H9 (cell line): ENCODE measurements at regions not wholly inside any gene's neighbourhood (a gene's known extent, or its start where the extent isn't known, plus 50 kb on each side); places are given as distances from the start of the nearest gene placed in this dataset.

Source experiments
- DNase-seq: peaks from one replicate; pipeline ENCODE4 v3.0.0-alpha.2; 2017
- H2AFZ ChIP-seq: one replicate; pipeline ENCODE4 v1.6.1; 2013; ENCODE audit warnings: mild to moderate bottlenecking, low read length, control low read depth, moderate library complexity
- H2AK5ac ChIP-seq: 2 replicates; pipeline ENCODE4 v1.6.1; 2013; ENCODE audit warnings: low read length, control low read depth, mixed read lengths; ENCODE audit not compliant: insufficient read length
- H2BK120ac ChIP-seq: one replicate; pipeline ENCODE4 v1.6.1; 2013; ENCODE audit warnings: low read depth, mild to moderate bottlenecking, low read length, control low read depth, inconsistent platforms; ENCODE audit not compliant: poor library complexity, severe bottlenecking
- H2BK12ac ChIP-seq: 2 replicates; pipeline ENCODE4 v1.6.1; 2013; ENCODE audit warnings: low read length, control low read depth, mixed read lengths, low read depth; ENCODE audit not compliant: insufficient read length
- H2BK15ac ChIP-seq: 2 replicates; pipeline ENCODE4 v1.6.1; 2013; ENCODE audit warnings: low read depth, low read length, control low read depth
- H2BK20ac ChIP-seq: one replicate; pipeline ENCODE4 v1.6.1; 2013; ENCODE audit warnings: low read depth, mild to moderate bottlenecking, low read length, control low read depth, inconsistent platforms; ENCODE audit not compliant: poor library complexity, severe bottlenecking
- H2BK5ac ChIP-seq: 2 replicates; pipeline ENCODE4 v1.6.1; 2013; ENCODE audit warnings: low read length, control low read depth, mixed read lengths; ENCODE audit not compliant: insufficient read length
- H3K14ac ChIP-seq: 2 replicates; pipeline ENCODE4 v1.6.1; 2013; ENCODE audit warnings: low read length, control low read depth; ENCODE audit not compliant: insufficient read depth
- H3K18ac ChIP-seq: 2 replicates; pipeline ENCODE4 v1.6.1; 2013; ENCODE audit warnings: low read depth, mild to moderate bottlenecking, mixed read lengths, low read length, control low read depth; ENCODE audit not compliant: insufficient read length
- H3K23ac ChIP-seq: 2 replicates; pipeline ENCODE4 v1.6.1; 2013; ENCODE audit warnings: low read length, control low read depth, mixed read lengths, low read depth; ENCODE audit not compliant: insufficient read length
- H3K23me2 ChIP-seq: 2 replicates; pipeline ENCODE4 v1.6.1; 2013; ENCODE audit warnings: low read depth, mild to moderate bottlenecking, mixed read lengths, low read length, control low read depth; ENCODE audit not compliant: insufficient read length, poor library complexity, severe bottlenecking
- H3K27ac ChIP-seq: 2 replicates; pipeline ENCODE4 v1.5.1; 2013; ENCODE audit warnings: low read length, control low read depth, mixed read lengths, low read depth; ENCODE audit not compliant: insufficient read length
- H3K27me3 ChIP-seq: 2 replicates; pipeline ENCODE4 v1.6.1; 2013; ENCODE audit warnings: low read length, control low read depth, inconsistent platforms; ENCODE audit not compliant: insufficient read depth
- H3K4ac ChIP-seq: 2 replicates; pipeline ENCODE4 v1.6.1; 2013; ENCODE audit warnings: low read depth, mild to moderate bottlenecking, control low read depth, inconsistent platforms, low read length, moderate library complexity
- H3K4me1 ChIP-seq: 2 replicates; pipeline ENCODE4 v1.6.1; 2013; ENCODE audit warnings: low read length, control low read depth, inconsistent platforms; ENCODE audit not compliant: insufficient read depth
- H3K4me2 ChIP-seq: 2 replicates; pipeline ENCODE4 v1.6.1; 2013; ENCODE audit warnings: low read length, control low read depth, mixed read lengths; ENCODE audit not compliant: insufficient read length, insufficient read depth
- H3K56ac ChIP-seq: 2 replicates; pipeline ENCODE4 v1.6.1; 2013; ENCODE audit warnings: low read depth, mild to moderate bottlenecking, mixed read lengths, low read length, control low read depth; ENCODE audit not compliant: insufficient read length
- H3K79me1 ChIP-seq: 2 replicates; pipeline ENCODE4 v1.6.1; 2013; ENCODE audit warnings: low read depth, mild to moderate bottlenecking, moderate library complexity, low read length, control low read depth, inconsistent platforms; ENCODE audit not compliant: insufficient read depth, poor library complexity, severe bottlenecking
- H3K79me2 ChIP-seq: 2 replicates; pipeline ENCODE4 v1.6.1; 2013; ENCODE audit warnings: low read length, control low read depth, inconsistent platforms; ENCODE audit not compliant: insufficient read depth
- H3K9ac ChIP-seq: 2 replicates; pipeline ENCODE4 v1.6.1; 2013; ENCODE audit warnings: low read length, control low read depth, mixed read lengths; ENCODE audit not compliant: insufficient read length; ENCODE audit errors: extremely low read depth
- H3K9me3 ChIP-seq: one replicate; pipeline ENCODE4 v1.6.1; 2013; ENCODE audit warnings: low read depth, low read length, inconsistent platforms; ENCODE audit not compliant: control insufficient read depth
- H3T11ph ChIP-seq: one replicate; pipeline ENCODE4 v1.6.1; 2013; ENCODE audit warnings: mild to moderate bottlenecking, low read length, control low read depth, inconsistent platforms
- H4K20me1 ChIP-seq: one replicate; pipeline ENCODE4 v1.6.1; 2013; ENCODE audit not compliant: control insufficient read depth, insufficient read length, insufficient read depth
- H4K5ac ChIP-seq: 2 replicates; pipeline ENCODE4 v1.6.1; 2013; ENCODE audit warnings: low read depth, mild to moderate bottlenecking, mixed read lengths, low read length, control low read depth; ENCODE audit not compliant: insufficient read length
- H4K8ac ChIP-seq: replicated peaks from 2 replicates; pipeline ENCODE4 v1.6.1; 2013; ENCODE audit warnings: low read length, control low read depth, mixed read lengths, low read depth; ENCODE audit not compliant: insufficient read length
- H4K91ac ChIP-seq: 2 replicates; pipeline ENCODE4 v1.6.1; 2013; ENCODE audit warnings: low read depth, mild to moderate bottlenecking, moderate library complexity, mixed read lengths, low read length, control low read depth; ENCODE audit not compliant: insufficient read length
- H3K27ac Mint-ChIP-seq, 3 experiments: 2 replicates in 2 of 3; 3 replicates in 1 of 3; pipeline ENCODE4 v1.8.0; 2020 to 2021; ENCODE audit warnings: mixed read lengths in 3 of 3, mild to moderate bottlenecking in 1 of 3, moderate library complexity in 1 of 3
- H3K27me3 Mint-ChIP-seq: 2 replicates; pipeline ENCODE4 v1.8.0; 2021; ENCODE audit warnings: low read depth, mild to moderate bottlenecking, moderate library complexity, mixed read lengths
- H3K36me3 Mint-ChIP-seq, 3 experiments: 2 replicates in 2 of 3; 3 replicates in 1 of 3; pipeline ENCODE4 v1.8.0; 2020 to 2021; ENCODE audit warnings: low read depth in 3 of 3, mixed read lengths in 3 of 3; ENCODE audit not compliant: insufficient read depth in 1 of 3
- H3K4me1 Mint-ChIP-seq, 2 experiments: 2 replicates each; pipeline ENCODE4 v1.8.0; 2020; ENCODE audit warnings: mixed read lengths in 2 of 2
- H3K4me3 Mint-ChIP-seq, 2 experiments: 2 replicates in 1 of 2; 3 replicates in 1 of 2; pipeline ENCODE4 v1.8.0; 2020 to 2021; ENCODE audit warnings: mild to moderate bottlenecking in 2 of 2, mixed read lengths in 2 of 2, moderate library complexity in 1 of 2
- H3K9me3 Mint-ChIP-seq, 2 experiments: 2 replicates in 1 of 2; 3 replicates in 1 of 2; pipeline ENCODE4 v1.8.0; 2020; ENCODE audit warnings: mild to moderate bottlenecking in 2 of 2, mixed read lengths in 2 of 2, moderate library complexity in 1 of 2
- WGBS: extraction: QIAGEN DNeasy Blood & Tissue Kit; methylation state at CpG from one replicate; pipeline ENCODE4 v1.1.7; 2013; ENCODE audit warnings: missing lambda C conversion rate, low lambda C conversion rate, mixed read lengths; ENCODE audit not compliant: insufficient read length; ENCODE audit errors: extremely low coverage; 5-methylcytosine and 5-hydroxymethylcytosine counted together
- TF ChIP-seq, protein P1 (sequence below): fragments of 200-600 bp; sonication (generic); conservative IDR thresholded peaks from 3 replicates; pipeline ENCODE4 v1.8.0; 2021; ENCODE audit warnings: antibody characterized with exemption, mild to moderate bottlenecking

DNA sequence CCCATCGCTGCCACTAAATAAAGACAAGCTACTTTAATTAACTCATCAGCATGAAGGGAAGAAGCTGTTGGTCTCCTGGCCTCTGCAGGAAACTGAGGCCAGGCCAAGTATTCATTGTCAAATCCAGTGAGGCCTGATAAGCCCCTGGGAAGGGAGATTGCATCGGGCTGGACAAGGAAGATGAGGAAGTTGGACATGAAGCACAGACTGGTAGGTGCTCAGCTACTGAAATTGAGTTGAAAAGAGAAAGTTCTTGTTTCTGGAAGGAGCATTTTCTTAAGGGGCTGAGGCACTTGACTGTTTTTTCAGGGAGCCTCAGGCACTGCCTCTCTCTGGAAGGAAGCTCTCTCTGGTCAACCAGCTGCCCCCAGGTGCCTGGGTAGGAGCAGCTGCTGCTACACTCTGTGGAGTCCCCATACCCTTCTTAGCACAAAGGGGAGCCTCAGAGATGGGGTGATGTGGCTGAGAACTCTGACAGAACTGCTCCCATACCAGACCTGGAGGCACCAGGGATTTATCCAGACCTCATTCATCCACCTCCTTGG lies 90.3 kb upstream of the IKZF1 start:
- Histone ChIP-seq H4K91ac (no peak overlapping the region), H4K5ac (no peak overlapping the region), H3T11ph (no peak overlapping the region), H2BK20ac (no peak overlapping the region), H3K14ac (no peak overlapping the region), H4K8ac (no peak overlapping the region), H3K18ac (no peak overlapping the region), H3K4me1 (no peaks in the 10 kb centered on the region), H2BK120ac (no peak overlapping the region), H3K27me3 (no peaks in the 10 kb centered on the region), H2BK15ac (no peak overlapping the region), H3K4me2 (no peak overlapping the region), H3K27ac (no peak overlapping the region), H2AFZ (no peak overlapping the region), H3K23me2 (no peaks in the 10 kb centered on the region), H2BK5ac (no peak overlapping the region), H2BK12ac (no peak overlapping the region), H2AK5ac (no peak overlapping the region), H3K9me3 (no peaks in the 10 kb centered on the region), H3K23ac (no peak overlapping the region), H3K4ac (no peak overlapping the region), H3K79me2 (no peaks in the 10 kb centered on the region), H3K9ac (no peak overlapping the region), H3K56ac (no peak overlapping the region), H3K79me1 (no peaks in the 10 kb centered on the region), H4K20me1 (no peaks in the 10 kb centered on the region)
- Mint-ChIP-seq H3K9me3 (no peaks in the 10 kb centered on the region), H3K27ac (no peak overlapping the region), H3K36me3 (no peaks in the 10 kb centered on the region; a peak in 1 of 7 replicates), H3K4me1 (no peaks in the 10 kb centered on the region), H3K27me3 (peaks cover 1% of the 10 kb centered on the region; the same call in 1 of the 2 replicates), H3K4me3 (no peak overlapping the region)
- WGBS: no CpG with 5 or more reads among the region's 2 CpGs
- TF ChIP-seq, protein P1, sequence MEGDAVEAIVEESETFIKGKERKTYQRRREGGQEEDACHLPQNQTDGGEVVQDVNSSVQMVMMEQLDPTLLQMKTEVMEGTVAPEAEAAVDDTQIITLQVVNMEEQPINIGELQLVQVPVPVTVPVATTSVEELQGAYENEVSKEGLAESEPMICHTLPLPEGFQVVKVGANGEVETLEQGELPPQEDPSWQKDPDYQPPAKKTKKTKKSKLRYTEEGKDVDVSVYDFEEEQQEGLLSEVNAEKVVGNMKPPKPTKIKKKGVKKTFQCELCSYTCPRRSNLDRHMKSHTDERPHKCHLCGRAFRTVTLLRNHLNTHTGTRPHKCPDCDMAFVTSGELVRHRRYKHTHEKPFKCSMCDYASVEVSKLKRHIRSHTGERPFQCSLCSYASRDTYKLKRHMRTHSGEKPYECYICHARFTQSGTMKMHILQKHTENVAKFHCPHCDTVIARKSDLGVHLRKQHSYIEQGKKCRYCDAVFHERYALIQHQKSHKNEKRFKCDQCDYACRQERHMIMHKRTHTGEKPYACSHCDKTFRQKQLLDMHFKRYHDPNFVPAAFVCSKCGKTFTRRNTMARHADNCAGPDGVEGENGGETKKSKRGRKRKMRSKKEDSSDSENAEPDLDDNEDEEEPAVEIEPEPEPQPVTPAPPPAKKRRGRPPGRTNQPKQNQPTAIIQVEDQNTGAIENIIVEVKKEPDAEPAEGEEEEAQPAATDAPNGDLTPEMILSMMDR: no peak
- no peak for DNase-seq
